WTC11 (cell line): ENCODE measurements at regions not wholly inside any gene's neighbourhood (a gene's known extent, or its start where the extent isn't known, plus 50 kb on each side); places are given as distances from the start of the nearest gene placed in this dataset.

Experiments
- ATAC-seq: fragments of 200-7000 bp; cut with Tn5 transposase; 2 replicates; pipeline ENCODE4 v1.10.0; 2021; ENCODE audit warnings: mild to moderate bottlenecking, moderate library complexity
- CTCF ChIA-PET: fragments of 300-600 bp; sonication (Branson Sonifier 250); formaldehyde crosslinking; loops from one replicate; lab custom pipeline; 2021; ENCODE audit warnings: antibody characterized with exemption; lab: Charles Lee
- POLR2A ChIA-PET: fragments of 350-600 bp; sonication (Branson Sonifier 250); formaldehyde crosslinking; loops from one replicate; lab custom pipeline; 2021; ENCODE audit warnings: antibody characterized with exemption; lab: Charles Lee
- DNase-seq: peaks from one replicate; pipeline ENCODE4 v3.0.0; 2021; ENCODE audit warnings: low spot score
- H3K27ac Mint-ChIP-seq: 2 replicates; pipeline ENCODE4 v1.8.0; 2021; ENCODE audit warnings: mixed read lengths
- H3K27me3 Mint-ChIP-seq: 2 replicates; pipeline ENCODE4 v1.8.0; 2021; ENCODE audit warnings: low read depth, mild to moderate bottlenecking, moderate library complexity, mixed read lengths
- H3K36me3 Mint-ChIP-seq: 2 replicates; pipeline ENCODE4 v1.8.0; 2021; ENCODE audit warnings: mixed read lengths
- H3K4me1 Mint-ChIP-seq: 2 replicates; pipeline ENCODE4 v1.8.0; 2022; ENCODE audit warnings: mixed read lengths
- H3K4me3 Mint-ChIP-seq: 2 replicates; pipeline ENCODE4 v1.8.0; 2021; ENCODE audit warnings: mild to moderate bottlenecking, moderate library complexity, mixed read lengths
- H3K9me3 Mint-ChIP-seq: 2 replicates; pipeline ENCODE4 v1.8.0; 2021; ENCODE audit warnings: mixed read lengths
- ATF1 ChIP-seq: sonication (generic); formaldehyde crosslinking; IDR thresholded peaks from 2 replicates; pipeline ENCODE4 v1.8.1; 2023; ENCODE audit warnings: mild to moderate bottlenecking, moderate library complexity, missing genetic modification reagents
- ELF4 ChIP-seq: sonication (generic); formaldehyde crosslinking; IDR thresholded peaks from 2 replicates; pipeline ENCODE4 v1.8.1; 2022; ENCODE audit warnings: low read depth, mild to moderate bottlenecking, moderate library complexity, missing genetic modification reagents
- EMX1 ChIP-seq: fragments of 250-450 bp; sonication (Bioruptor Pico); IDR thresholded peaks from 2 replicates; pipeline ENCODE4 v1.8.0; 2021; ENCODE audit warnings: mild to moderate bottlenecking
- ESRRA ChIP-seq: sonication (generic); formaldehyde crosslinking; IDR thresholded peaks from 2 replicates; pipeline ENCODE4 v1.8.1; 2022; ENCODE audit warnings: mild to moderate bottlenecking, missing genetic modification reagents, borderline replicate concordance
- FOXP1 ChIP-seq: sonication (generic); formaldehyde crosslinking; IDR thresholded peaks from 2 replicates; pipeline ENCODE4 v1.8.0; 2022; ENCODE audit warnings: missing genetic modification reagents, mild to moderate bottlenecking, moderate library complexity, borderline replicate concordance
- GRHL2 ChIP-seq: fragments of 250-450 bp; sonication (Bioruptor Pico); IDR thresholded peaks from 2 replicates; pipeline ENCODE4 v1.8.0; 2022; ENCODE audit warnings: mild to moderate bottlenecking, moderate library complexity; ENCODE audit not compliant: insufficient replicate concordance, severe bottlenecking
- NFE2L1 ChIP-seq: sonication (generic); formaldehyde crosslinking; IDR thresholded peaks from 2 replicates; pipeline ENCODE4 v1.8.1; 2023; ENCODE audit warnings: missing genetic modification reagents
- NFYB ChIP-seq: sonication (generic); formaldehyde crosslinking; conservative IDR thresholded peaks from 2 replicates; pipeline ENCODE4 v1.8.0; 2022; ENCODE audit warnings: low read depth, missing genetic modification reagents
- NR1H2 ChIP-seq: sonication (generic); formaldehyde crosslinking; IDR thresholded peaks from 2 replicates; pipeline ENCODE4 v1.9.0; 2021; ENCODE audit warnings: mild to moderate bottlenecking, moderate library complexity, missing genetic modification reagents
- SMAD4 ChIP-seq: sonication (generic); formaldehyde crosslinking; IDR thresholded peaks from 2 replicates; pipeline ENCODE4 v1.8.0; 2022; ENCODE audit warnings: mild to moderate bottlenecking, missing genetic modification reagents
- TEAD1 ChIP-seq: sonication (generic); formaldehyde crosslinking; IDR thresholded peaks from 2 replicates; pipeline ENCODE4 v1.8.0; 2022; ENCODE audit warnings: mild to moderate bottlenecking, missing genetic modification reagents
- TP53 ChIP-seq: sonication (generic); formaldehyde crosslinking; IDR thresholded peaks from 2 replicates; pipeline ENCODE4 v1.8.1; 2023; ENCODE audit warnings: mild to moderate bottlenecking, missing genetic modification reagents
- ZBTB21 ChIP-seq: sonication (generic); formaldehyde crosslinking; IDR thresholded peaks from 2 replicates; pipeline ENCODE4 v1.8.1; 2023; ENCODE audit warnings: mild to moderate bottlenecking, missing genetic modification reagents, borderline replicate concordance
- ZNF121 ChIP-seq: sonication (generic); formaldehyde crosslinking; IDR thresholded peaks from 2 replicates; pipeline ENCODE4 v1.8.0; 2023; ENCODE audit warnings: missing genetic modification reagents
- ZNF416 ChIP-seq: fragments of 250-450 bp; sonication (Bioruptor Pico); IDR thresholded peaks from 2 replicates; pipeline ENCODE4 v1.9.0; 2021; ENCODE audit warnings: mild to moderate bottlenecking, inconsistent platforms
- ZNF423 ChIP-seq: fragments of 250-450 bp; sonication (Bioruptor Pico); IDR thresholded peaks from 2 replicates; pipeline ENCODE4 v2.1.2; 2022; ENCODE audit warnings: mild to moderate bottlenecking, moderate library complexity
- ZNF671 ChIP-seq: fragments of 250-450 bp; sonication (Bioruptor Pico); IDR thresholded peaks from 2 replicates; pipeline ENCODE4 v1.8.0; 2021; ENCODE audit warnings: mild to moderate bottlenecking
- TF ChIP-seq, protein P1 (sequence below): sonication (generic); formaldehyde crosslinking; IDR thresholded peaks from 2 replicates; pipeline ENCODE4 v1.8.1; 2022; ENCODE audit warnings: low read depth, missing genetic modification reagents, borderline replicate concordance
- TF ChIP-seq, protein P2 (sequence below): sonication (generic); formaldehyde crosslinking; IDR thresholded peaks from 2 replicates; pipeline ENCODE4 v1.8.0; 2022; ENCODE audit warnings: mild to moderate bottlenecking, missing genetic modification reagents
- TF ChIP-seq, protein P3 (sequence below): sonication (generic); formaldehyde crosslinking; IDR thresholded peaks from 2 replicates; pipeline ENCODE4 v1.8.1; 2023; ENCODE audit warnings: mild to moderate bottlenecking, missing genetic modification reagents
- TF ChIP-seq, protein P4 (sequence below): fragments of 250-450 bp; sonication (Bioruptor Pico); IDR thresholded peaks from 2 replicates; pipeline ENCODE4 v1.9.0; 2021; ENCODE audit warnings: mild to moderate bottlenecking
- TF ChIP-seq, protein P5 (sequence below): sonication (generic); formaldehyde crosslinking; IDR thresholded peaks from 2 replicates; pipeline ENCODE4 v1.8.1; 2022; ENCODE audit warnings: mild to moderate bottlenecking, moderate library complexity, missing genetic modification reagents
- TF ChIP-seq, protein P6 (sequence below): sonication (generic); formaldehyde crosslinking; IDR thresholded peaks from 2 replicates; pipeline ENCODE4 v1.8.1; 2023; ENCODE audit warnings: mild to moderate bottlenecking, moderate library complexity, missing genetic modification reagents
- TF ChIP-seq, protein P7 (sequence below): sonication (generic); formaldehyde crosslinking; IDR thresholded peaks from 2 replicates; pipeline ENCODE4 v1.8.1; 2022; ENCODE audit warnings: low read depth, mild to moderate bottlenecking, moderate library complexity, missing genetic modification reagents, borderline replicate concordance
- TF ChIP-seq, protein P8 (sequence below): sonication (generic); formaldehyde crosslinking; IDR thresholded peaks from 2 replicates; pipeline ENCODE4 v1.8.1; 2023; ENCODE audit warnings: mild to moderate bottlenecking, missing genetic modification reagents, borderline replicate concordance

DNA sequence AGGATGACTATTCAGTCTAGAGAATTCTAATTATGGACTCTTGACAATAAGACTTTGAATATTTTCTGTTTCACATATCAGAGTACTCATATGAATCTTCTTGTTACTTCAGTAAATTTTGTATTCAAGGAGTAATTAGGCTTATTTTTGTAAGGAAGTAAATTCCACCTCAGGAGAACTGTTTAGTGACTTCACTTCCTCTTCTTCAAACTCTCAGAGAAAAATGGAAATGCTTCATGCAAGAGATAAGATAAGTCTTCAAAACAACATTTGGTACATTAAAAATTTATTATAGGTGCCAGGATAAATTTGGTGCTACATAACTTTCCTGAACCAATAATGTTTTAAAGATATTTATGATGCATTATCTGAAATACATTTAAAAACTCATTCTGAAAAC lies 1421.9 kb downstream of the PCDH7 start:
- Mint-ChIP-seq H3K4me1 (peaks cover 12% of the 10 kb centered on the region), H3K9me3 (peaks cover 11% of the 10 kb centered on the region; the same call in 1 of the 2 replicates), H3K27ac (no peak overlapping the region), H3K27me3 (no peaks in the 10 kb centered on the region), H3K4me3 (no peak overlapping the region), H3K36me3 (no peaks in the 10 kb centered on the region)
- ChIA-PET CTCF (no interaction called here), POLR2A (no interaction called here)
- TF ChIP-seq, protein P1, sequence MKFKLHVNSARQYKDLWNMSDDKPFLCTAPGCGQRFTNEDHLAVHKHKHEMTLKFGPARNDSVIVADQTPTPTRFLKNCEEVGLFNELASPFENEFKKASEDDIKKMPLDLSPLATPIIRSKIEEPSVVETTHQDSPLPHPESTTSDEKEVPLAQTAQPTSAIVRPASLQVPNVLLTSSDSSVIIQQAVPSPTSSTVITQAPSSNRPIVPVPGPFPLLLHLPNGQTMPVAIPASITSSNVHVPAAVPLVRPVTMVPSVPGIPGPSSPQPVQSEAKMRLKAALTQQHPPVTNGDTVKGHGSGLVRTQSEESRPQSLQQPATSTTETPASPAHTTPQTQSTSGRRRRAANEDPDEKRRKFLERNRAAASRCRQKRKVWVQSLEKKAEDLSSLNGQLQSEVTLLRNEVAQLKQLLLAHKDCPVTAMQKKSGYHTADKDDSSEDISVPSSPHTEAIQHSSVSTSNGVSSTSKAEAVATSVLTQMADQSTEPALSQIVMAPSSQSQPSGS (CRISPR knock-in tag) = no peak
- TF ChIP-seq EMX1 (CRISPR knock-in tag) (no peak), NR1H2 (CRISPR knock-in tag) (no peak), NFYB (CRISPR knock-in tag) (no peak), NFE2L1 (CRISPR knock-in tag) (no peak), TEAD1 (CRISPR knock-in tag) (no peak), ZNF423 (CRISPR knock-in tag) (no peak), SMAD4 (CRISPR knock-in tag) (no peak), ZBTB21 (no peak), FOXP1 (CRISPR knock-in tag) (no peak), ZNF416 (no peak), ELF4 (no peak), GRHL2 (CRISPR knock-in tag) (no peak), ATF1 (CRISPR knock-in tag) (no peak)
- TF ChIP-seq, protein P2, sequence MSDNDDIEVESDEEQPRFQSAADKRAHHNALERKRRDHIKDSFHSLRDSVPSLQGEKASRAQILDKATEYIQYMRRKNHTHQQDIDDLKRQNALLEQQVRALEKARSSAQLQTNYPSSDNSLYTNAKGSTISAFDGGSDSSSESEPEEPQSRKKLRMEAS = no peak
- TF ChIP-seq, protein P3, sequence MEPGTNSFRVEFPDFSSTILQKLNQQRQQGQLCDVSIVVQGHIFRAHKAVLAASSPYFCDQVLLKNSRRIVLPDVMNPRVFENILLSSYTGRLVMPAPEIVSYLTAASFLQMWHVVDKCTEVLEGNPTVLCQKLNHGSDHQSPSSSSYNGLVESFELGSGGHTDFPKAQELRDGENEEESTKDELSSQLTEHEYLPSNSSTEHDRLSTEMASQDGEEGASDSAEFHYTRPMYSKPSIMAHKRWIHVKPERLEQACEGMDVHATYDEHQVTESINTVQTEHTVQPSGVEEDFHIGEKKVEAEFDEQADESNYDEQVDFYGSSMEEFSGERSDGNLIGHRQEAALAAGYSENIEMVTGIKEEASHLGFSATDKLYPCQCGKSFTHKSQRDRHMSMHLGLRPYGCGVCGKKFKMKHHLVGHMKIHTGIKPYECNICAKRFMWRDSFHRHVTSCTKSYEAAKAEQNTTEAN (CRISPR knock-in tag) = no peak
- TF ChIP-seq, protein P4, sequence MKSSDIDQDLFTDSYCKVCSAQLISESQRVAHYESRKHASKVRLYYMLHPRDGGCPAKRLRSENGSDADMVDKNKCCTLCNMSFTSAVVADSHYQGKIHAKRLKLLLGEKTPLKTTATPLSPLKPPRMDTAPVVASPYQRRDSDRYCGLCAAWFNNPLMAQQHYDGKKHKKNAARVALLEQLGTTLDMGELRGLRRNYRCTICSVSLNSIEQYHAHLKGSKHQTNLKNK (CRISPR knock-in tag) = no peak
- TF ChIP-seq, protein P5, sequence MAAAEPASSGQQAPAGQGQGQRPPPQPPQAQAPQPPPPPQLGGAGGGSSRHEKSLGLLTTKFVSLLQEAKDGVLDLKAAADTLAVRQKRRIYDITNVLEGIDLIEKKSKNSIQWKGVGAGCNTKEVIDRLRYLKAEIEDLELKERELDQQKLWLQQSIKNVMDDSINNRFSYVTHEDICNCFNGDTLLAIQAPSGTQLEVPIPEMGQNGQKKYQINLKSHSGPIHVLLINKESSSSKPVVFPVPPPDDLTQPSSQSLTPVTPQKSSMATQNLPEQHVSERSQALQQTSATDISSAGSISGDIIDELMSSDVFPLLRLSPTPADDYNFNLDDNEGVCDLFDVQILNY = no peak
- TF ChIP-seq, protein P6, sequence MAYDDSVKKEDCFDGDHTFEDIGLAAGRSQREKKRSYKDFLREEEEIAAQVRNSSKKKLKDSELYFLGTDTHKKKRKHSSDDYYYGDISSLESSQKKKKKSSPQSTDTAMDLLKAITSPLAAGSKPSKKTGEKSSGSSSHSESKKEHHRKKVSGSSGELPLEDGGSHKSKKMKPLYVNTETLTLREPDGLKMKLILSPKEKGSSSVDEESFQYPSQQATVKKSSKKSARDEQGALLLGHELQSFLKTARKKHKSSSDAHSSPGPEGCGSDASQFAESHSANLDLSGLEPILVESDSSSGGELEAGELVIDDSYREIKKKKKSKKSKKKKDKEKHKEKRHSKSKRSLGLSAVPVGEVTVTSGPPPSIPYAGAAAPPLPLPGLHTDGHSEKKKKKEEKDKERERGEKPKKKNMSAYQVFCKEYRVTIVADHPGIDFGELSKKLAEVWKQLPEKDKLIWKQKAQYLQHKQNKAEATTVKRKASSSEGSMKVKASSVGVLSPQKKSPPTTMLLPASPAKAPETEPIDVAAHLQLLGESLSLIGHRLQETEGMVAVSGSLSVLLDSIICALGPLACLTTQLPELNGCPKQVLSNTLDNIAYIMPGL (CRISPR knock-in tag) = no peak
- ATAC-seq (no peak), DNase-seq (no peak)

DNA sequence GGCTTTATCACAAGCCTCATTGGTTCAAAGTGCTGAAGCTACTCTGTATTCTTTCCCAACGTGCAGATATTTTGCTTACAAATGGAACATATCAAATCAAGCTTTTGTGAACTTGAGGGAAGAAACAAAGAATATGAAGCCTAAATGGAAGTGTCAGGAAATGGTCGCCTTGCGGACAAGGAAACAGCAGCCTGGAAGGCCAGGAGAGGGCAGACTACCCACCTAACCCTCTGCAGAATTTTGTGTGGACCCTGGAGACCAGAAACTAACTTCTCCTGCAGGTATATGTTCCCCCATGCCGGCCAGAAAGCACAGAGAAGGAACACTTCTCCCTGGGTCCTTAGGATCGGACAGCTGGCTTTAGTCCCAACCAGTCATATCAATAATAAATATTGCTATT lies 1425.8 kb downstream of the PCDH7 start:
- no peaks in the 10 kb centered on the region for H3K27me3 Mint-ChIP-seq
- peaks cover 11% of the 10 kb centered on the region; the same call in 1 of the 2 replicates for H3K9me3 Mint-ChIP-seq
- CTCF ChIA-PET = no interaction called here
- DNase-seq (peak; percentile 26), ATAC-seq (peak; percentile 93)
- POLR2A ChIA-PET = no interaction called here
- H3K4me1 Mint-ChIP-seq = peaks cover 15% of the 10 kb centered on the region
- no peak overlapping the region for H3K4me3 Mint-ChIP-seq
- no peaks in the 10 kb centered on the region for H3K36me3 Mint-ChIP-seq
- no peak overlapping the region for H3K27ac Mint-ChIP-seq
- TF ChIP-seq, protein P7, sequence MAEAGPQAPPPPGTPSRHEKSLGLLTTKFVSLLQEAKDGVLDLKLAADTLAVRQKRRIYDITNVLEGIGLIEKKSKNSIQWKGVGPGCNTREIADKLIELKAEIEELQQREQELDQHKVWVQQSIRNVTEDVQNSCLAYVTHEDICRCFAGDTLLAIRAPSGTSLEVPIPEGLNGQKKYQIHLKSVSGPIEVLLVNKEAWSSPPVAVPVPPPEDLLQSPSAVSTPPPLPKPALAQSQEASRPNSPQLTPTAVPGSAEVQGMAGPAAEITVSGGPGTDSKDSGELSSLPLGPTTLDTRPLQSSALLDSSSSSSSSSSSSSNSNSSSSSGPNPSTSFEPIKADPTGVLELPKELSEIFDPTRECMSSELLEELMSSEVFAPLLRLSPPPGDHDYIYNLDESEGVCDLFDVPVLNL (CRISPR knock-in tag) = no peak
- TF ChIP-seq, protein P3 (CRISPR knock-in tag) = no peak
- no peak for TF ChIP-seq ZNF671
- TF ChIP-seq ZNF121 (CRISPR knock-in tag) = no peak
- TF ChIP-seq, protein P8, sequence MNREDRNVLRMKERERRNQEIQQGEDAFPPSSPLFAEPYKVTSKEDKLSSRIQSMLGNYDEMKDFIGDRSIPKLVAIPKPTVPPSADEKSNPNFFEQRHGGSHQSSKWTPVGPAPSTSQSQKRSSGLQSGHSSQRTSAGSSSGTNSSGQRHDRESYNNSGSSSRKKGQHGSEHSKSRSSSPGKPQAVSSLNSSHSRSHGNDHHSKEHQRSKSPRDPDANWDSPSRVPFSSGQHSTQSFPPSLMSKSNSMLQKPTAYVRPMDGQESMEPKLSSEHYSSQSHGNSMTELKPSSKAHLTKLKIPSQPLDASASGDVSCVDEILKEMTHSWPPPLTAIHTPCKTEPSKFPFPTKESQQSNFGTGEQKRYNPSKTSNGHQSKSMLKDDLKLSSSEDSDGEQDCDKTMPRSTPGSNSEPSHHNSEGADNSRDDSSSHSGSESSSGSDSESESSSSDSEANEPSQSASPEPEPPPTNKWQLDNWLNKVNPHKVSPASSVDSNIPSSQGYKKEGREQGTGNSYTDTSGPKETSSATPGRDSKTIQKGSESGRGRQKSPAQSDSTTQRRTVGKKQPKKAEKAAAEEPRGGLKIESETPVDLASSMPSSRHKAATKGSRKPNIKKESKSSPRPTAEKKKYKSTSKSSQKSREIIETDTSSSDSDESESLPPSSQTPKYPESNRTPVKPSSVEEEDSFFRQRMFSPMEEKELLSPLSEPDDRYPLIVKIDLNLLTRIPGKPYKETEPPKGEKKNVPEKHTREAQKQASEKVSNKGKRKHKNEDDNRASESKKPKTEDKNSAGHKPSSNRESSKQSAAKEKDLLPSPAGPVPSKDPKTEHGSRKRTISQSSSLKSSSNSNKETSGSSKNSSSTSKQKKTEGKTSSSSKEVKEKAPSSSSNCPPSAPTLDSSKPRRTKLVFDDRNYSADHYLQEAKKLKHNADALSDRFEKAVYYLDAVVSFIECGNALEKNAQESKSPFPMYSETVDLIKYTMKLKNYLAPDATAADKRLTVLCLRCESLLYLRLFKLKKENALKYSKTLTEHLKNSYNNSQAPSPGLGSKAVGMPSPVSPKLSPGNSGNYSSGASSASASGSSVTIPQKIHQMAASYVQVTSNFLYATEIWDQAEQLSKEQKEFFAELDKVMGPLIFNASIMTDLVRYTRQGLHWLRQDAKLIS (CRISPR knock-in tag) = no peak
- no peak for TF ChIP-seq NFE2L1 (CRISPR knock-in tag)
- TF ChIP-seq ZNF416 = no peak
- TF ChIP-seq ESRRA (CRISPR knock-in tag) = no peak
- no peak for TF ChIP-seq TP53 (CRISPR knock-in tag)
